NCI-H2171 treated with DMSO at 0.1 percent for 48 hours (cell line): ENCODE measurements at regions not wholly inside any gene's neighbourhood (a gene's known extent, or its start where the extent isn't known, plus 50 kb on each side); places are given as distances from the start of the nearest gene placed in this dataset.
A peak's percentile ranks its signal among the peaks of the same experiment; 100 is the strongest.
"Not testable (repeated sequence)": the region's sequence is repeated elsewhere in the genome, so short reads cannot be mapped to it uniquely, and the experiment has no call there.

ENCODE experiments used
- DNase-seq: peaks from one replicate; lab custom pipeline; 2025; lab: John Stamatoyannopoulos, UW

- no peak for DNase-seq
Observed at GRCh38 chr1:104163912-104164476, 414.3 kb downstream of the AMY1C start.

DNA sequence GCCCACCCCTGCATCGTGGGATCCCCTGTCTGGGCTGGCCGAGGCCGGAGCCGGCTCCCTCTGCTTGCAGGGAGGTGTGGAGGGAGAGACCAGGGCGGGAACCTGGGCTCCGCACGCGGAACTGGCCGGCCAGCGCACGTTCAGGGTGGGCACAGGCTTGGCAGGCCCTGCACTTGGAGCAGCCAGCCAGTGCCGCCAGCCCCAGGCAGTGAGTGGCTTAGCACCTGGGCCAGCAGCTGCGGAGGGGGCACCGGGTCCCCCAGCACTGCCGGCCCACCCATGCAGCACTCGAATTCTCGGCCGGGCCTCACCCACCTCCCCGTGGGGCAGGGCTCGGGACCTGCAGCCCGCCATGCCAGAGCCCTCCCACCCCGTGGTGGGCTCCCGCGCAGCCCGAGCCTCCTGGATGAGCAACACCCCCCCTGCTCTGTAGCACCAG is 422.6 kb downstream of the AMY1C start:
- no peak for DNase-seq

GRCh38 chr1:104182251-104182650 is 432.6 kb downstream of the AMY1C start:
- no peak for DNase-seq

DNA sequence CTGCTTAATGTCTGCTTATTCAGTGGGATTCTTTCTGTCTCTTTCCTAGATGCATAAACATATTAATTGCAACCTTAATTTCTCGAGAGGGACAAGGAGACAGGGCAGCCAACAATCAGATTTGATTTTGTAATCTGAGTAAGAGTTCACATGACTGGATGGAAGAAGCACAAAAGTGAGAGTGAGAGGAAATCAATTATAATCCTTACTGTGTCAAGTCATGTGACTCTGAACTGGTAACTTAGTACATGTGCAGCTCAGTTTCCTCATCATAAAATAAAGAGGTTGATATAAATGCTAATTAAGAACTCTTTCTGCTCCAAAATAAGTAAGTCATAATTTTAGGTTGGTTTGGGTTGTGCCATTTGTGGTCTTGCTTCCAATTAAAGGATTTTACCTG is 439.5 kb downstream of the AMY1C start:
- DNase-seq, result no peak

DNA sequence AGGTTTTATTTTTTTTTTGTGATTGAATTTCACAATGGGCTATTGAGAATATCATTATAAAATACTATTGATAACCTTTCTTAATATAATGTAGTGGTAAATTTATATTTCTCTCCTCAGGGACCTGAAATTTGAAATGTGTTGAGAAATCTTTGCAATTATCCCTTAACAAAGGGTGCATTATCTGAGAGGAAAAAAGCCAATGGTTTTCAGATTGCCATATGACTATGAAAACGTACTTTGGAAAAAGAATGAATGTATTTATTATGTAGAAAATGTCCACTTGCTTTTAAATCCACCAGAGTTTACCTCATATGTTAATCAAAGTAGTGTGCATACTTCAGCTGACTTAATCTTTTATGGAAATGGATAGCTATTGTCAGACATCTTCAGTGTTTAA is 441.1 kb downstream of the AMY1C start:
- no peak for DNase-seq

DNA sequence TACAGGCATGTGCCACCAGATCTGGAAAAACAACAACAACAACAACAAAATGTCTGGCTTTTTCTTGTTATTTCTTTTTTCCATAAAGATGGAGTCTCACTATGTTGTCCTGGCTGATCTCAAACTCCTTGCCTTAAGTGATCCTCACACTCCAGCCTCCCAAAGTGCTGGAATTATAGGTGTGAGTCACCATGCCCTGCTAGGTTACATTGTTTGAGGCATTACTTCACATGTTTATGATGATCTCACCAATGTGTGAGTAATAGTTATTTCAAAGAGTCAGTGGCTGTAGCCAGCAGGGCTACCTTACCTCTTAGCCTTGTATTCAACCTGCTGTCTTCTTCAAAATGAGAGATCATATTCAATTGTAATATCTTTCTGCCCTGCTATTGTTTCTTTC is 445.7 kb downstream of the AMY1C start:
- no peak for DNase-seq

DNA sequence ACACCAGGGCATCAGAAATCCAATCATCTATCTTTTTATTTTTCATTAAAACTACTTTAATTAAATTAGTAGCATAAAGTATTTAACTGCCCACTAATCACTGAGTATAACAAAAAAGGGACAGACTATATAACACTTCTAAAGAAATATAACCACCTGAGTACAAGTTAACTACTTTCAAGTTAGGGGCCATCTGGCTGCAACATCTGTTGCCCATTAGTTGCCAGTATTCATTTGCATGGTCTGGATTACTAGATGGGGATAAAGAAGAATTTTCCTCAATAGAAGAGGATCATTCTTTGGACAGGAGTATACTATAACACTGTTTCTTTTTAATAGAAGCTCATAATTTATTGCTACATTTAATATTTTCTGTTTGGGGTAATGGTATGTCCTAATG is 446.4 kb downstream of the AMY1C start:
- DNase-seq, result peak; percentile 30

GRCh38 chr1:104197516-104197915 is 447.8 kb downstream of the AMY1C start:
- no peak for DNase-seq

DNA sequence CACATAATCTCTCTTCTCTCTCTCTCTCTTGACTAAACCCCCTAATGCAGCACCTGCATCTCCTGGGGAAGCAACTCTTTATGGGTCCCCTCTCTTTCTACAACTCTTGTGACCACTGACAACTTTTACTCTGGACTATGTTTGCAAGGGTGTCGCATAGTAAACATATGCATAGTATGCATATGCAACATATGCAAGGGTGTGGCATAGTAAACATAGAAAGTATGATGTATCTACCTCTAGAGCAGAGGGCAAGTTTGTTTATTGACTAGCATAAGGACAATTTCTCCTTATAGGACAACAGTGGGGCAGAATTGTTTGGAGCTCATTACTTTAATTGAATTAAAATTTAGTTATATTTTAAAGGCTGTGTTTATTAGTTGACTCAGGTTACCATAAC is 462.5 kb downstream of the AMY1C start:
- no peak for DNase-seq

DNA sequence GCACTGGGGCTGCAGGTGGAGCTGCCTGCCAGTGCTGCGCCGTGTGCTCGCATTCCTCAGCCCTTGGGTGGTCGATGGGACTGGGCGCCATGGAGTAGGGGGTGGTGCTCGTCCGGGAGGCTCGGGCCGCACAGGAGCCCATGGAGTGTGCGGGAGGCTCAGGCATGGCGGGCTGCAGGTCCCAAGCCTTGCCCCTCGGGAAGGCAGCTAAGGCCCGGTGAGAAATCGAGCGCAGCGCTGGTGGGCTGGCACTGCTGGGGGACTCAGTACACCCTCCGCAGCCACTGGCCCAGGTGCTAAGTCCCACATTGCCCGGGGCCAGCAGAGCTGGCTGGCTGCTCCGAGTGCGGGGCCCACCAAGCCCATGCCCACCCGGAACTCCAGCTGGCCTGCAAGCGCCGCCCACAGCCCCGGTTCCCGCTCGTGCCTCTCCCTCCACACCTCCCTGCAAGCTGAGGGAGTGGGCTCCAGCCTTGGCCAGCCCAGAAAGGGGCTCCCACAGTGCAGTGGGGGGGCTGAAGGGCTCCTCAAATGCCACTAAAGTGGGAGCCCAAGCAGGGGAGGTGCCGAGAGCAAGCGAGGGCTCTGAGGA is 467.8 kb downstream of the AMY1C start:
- DNase-seq, result not testable (repeated sequence)

GRCh38 chr1:104229860-104230259 is 480.2 kb downstream of the AMY1C start:
- DNase-seq, result no peak

- DNase-seq, result no peak
Observed at GRCh38 chr1:104231676-104232075, 482.0 kb downstream of the AMY1C start.

DNA sequence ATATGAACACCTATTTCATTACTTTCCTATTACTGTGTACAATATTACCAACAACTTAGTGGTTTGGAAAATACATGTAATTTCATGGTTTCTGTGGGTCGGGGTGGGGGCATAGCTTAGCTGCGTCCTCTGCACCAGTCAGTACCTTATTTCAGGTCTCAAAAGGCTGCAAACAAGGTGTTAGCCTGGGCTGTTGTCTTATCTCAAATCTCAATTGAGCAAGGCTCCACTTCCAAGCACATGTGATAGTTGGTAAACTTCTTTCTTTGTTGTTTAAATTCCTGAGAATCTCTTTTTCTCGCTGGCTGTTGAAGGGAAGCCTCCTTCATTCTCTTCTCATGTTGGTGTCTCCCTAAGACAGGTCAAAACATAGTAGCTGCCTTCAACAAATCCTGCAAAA is 485.4 kb downstream of the AMY1C start:
- no peak for DNase-seq

DNA sequence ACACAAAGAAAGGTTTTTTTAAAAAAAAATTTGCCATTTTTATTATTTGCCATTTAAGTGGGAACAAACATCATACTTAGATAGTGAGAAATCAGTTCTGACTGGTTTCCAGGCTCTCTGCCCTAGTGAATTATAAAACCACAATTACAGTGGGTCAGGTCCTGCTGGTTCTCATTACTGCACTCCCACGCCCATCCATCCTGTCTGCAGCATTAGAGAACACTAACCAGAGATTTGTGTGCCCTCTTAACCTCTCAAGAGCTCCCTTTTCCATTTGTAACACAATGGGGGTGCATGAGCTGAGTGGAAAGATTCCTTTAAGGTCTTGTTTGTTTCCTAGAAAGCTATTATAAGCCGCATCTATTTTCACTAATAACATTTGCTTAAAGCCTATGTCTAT is 489.3 kb downstream of the AMY1C start:
- DNase-seq, result no peak

GRCh38 chr1:104248385-104248784 is 498.7 kb downstream of the AMY1C start:
- no peak for DNase-seq

DNA sequence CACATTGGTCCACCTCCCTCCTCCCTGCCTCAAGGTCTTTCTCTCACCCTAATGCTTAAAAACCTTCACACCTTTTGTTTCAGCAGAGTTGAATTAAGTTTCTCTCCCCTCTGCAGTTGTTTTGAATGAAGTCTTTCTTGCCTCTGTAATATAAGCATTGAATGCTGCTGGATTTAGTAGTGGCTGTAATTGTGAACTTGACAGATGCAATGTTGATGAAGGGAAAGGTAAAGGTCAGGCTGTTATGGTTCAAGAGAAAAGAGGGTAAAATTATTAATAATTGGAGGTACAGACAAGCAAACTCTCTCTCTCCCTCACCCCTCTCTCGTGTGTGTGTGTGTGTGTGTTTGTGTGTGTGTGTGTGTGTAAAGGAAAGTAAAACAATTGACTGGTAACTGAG is 509.8 kb downstream of the AMY1C start:
- DNase-seq, result no peak

GRCh38 chr1:104263110-104263509 is 513.4 kb downstream of the AMY1C start:
- not testable (repeated sequence) for DNase-seq

GRCh38 chr1:104264521-104264920 is 514.8 kb downstream of the AMY1C start:
- DNase-seq, result no peak

DNA sequence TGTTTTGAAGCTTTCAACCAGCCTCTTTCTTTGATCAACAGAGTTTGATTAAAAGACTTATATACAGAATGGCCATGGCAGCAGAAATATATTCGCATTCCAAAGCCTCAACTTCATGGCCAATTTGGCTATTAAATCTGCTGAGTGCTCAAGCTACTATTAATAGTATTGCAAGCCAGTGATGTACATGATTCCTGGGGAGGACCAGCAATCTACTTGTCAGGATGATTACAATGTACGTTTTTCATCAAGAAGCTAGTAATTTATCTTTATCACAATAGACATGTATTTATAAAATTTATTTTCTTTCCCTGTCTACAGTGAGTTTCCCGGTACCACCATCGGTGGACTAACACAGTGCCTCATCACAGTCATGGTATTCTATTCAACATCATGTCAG is 515.5 kb downstream of the AMY1C start:
- DNase-seq, result no peak

DNA sequence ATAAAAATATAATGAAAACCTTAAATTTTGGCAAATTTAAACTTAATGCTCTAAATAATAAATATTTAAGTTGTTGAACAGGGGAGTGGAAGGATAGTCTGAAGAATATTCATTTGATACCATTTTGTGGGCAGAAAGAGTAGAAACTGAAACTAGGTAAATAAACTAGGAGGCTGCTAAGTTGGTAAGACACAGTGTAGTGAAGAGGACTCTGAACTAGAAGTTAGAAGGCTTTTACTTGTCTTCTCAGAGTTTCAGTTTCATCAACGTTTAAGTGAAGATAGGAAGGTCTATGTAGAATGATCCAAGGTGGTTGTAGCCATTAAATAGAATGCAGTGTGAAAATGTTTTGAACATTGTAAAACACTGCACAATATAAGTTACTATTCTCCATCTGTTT is 516.9 kb downstream of the AMY1C start:
- DNase-seq, result no peak

DNA sequence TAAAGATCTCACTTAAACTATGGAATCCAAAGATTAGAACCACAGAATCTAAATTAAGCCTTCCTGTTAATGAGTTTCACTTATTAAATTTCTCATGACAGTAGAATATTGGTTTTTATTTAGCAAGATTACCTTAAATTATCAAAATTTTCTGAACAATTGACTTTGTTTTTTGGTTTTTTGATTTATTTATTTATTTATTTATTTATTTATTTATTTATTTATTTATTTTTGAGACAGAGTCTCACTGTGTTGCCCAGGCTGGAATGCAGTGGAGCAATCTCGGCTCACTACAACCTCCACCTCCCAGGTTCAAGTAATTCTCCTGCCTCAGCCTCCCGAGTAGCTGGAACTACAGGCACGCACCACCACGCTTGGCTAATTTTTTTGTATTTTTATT is 538.6 kb downstream of the AMY1C start:
- DNase-seq, result not testable (repeated sequence)

GRCh38 chr1:104291156-104291555 is 541.5 kb downstream of the AMY1C start:
- DNase-seq, result no peak

DNA sequence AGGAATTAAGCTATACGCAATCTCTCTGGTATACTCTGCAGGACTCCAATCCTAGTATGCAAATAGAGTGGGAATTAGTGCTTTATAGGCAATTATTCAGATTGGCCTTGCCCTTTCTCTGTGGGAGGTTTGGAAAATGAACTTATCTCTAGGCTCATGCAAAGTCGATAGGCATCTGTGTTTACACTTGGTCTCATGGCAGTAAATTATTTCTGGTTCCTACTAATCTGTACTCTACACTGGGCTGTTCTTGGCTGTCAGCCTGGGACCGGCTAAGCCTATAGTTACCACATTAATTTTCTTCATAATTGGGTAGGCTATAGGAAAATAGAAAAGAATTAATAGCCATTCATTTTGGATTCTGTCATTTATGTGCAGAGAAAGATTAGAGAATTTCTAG is 544.6 kb downstream of the AMY1C start:
- DNase-seq, result no peak

- no peak for DNase-seq
Observed at GRCh38 chr1:104295511-104295910, 545.8 kb downstream of the AMY1C start.
